ENCODE measurements at regions not wholly inside any gene's neighbourhood (a gene's known extent, or its start where the extent isn't known, plus 50 kb on each side); places are given as distances from the start of the nearest gene placed in this dataset.
"Not testable (repeated sequence)": the region's sequence is repeated elsewhere in the genome, so short reads cannot be mapped to it uniquely, and the experiment has no call there.

DNA sequence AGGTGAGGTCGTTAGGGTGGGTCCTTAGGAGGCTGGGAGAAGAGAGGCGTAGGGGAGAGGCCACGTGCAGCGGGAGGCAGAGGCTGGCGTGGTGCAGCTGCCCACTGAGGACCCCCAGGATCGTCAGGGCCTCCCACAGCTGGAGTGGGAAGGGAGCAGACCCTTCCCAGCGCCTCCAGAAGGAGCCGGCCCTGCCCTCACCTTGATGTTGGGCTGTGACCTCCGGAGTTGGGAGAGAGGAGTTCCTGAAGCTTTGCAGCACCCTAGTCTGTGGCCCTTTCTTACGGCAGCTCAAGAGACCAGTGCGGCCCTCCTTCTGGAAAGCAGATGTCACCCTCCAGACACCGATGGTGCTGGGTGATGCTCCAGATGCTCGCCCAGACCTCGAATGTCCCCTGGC is 156.5 kb upstream of the ZNF469 start:
- TF ChIP-seq, protein P1, sequence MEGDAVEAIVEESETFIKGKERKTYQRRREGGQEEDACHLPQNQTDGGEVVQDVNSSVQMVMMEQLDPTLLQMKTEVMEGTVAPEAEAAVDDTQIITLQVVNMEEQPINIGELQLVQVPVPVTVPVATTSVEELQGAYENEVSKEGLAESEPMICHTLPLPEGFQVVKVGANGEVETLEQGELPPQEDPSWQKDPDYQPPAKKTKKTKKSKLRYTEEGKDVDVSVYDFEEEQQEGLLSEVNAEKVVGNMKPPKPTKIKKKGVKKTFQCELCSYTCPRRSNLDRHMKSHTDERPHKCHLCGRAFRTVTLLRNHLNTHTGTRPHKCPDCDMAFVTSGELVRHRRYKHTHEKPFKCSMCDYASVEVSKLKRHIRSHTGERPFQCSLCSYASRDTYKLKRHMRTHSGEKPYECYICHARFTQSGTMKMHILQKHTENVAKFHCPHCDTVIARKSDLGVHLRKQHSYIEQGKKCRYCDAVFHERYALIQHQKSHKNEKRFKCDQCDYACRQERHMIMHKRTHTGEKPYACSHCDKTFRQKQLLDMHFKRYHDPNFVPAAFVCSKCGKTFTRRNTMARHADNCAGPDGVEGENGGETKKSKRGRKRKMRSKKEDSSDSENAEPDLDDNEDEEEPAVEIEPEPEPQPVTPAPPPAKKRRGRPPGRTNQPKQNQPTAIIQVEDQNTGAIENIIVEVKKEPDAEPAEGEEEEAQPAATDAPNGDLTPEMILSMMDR (conservative IDR thresholded peaks at IDR 0.05; ENCODE audit: low read depth in 2 of 2): not testable (repeated sequence)
- TF ChIP-seq, protein P2, sequence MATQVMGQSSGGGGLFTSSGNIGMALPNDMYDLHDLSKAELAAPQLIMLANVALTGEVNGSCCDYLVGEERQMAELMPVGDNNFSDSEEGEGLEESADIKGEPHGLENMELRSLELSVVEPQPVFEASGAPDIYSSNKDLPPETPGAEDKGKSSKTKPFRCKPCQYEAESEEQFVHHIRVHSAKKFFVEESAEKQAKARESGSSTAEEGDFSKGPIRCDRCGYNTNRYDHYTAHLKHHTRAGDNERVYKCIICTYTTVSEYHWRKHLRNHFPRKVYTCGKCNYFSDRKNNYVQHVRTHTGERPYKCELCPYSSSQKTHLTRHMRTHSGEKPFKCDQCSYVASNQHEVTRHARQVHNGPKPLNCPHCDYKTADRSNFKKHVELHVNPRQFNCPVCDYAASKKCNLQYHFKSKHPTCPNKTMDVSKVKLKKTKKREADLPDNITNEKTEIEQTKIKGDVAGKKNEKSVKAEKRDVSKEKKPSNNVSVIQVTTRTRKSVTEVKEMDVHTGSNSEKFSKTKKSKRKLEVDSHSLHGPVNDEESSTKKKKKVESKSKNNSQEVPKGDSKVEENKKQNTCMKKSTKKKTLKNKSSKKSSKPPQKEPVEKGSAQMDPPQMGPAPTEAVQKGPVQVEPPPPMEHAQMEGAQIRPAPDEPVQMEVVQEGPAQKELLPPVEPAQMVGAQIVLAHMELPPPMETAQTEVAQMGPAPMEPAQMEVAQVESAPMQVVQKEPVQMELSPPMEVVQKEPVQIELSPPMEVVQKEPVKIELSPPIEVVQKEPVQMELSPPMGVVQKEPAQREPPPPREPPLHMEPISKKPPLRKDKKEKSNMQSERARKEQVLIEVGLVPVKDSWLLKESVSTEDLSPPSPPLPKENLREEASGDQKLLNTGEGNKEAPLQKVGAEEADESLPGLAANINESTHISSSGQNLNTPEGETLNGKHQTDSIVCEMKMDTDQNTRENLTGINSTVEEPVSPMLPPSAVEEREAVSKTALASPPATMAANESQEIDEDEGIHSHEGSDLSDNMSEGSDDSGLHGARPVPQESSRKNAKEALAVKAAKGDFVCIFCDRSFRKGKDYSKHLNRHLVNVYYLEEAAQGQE (IDR thresholded peaks at IDR 0.05; ENCODE audit: unreplicated experiment): not testable (repeated sequence)
- not testable (repeated sequence) for TF ChIP-seq POLR2AphosphoS5 (IDR thresholded peaks at IDR 0.05; ENCODE audit: low read depth); EZH2 (IDR thresholded peaks at IDR 0.05; ENCODE audit: low read depth, unreplicated experiment); EZH2phosphoT487 (IDR thresholded peaks at IDR 0.05; ENCODE audit: unreplicated experiment); STAT1 (IDR thresholded peaks at IDR 0.05; ENCODE audit: unreplicated experiment); ZNF331 (CRISPR knock-in tag; IDR thresholded peaks at IDR 0.05; ENCODE audit: low read depth); ZNF462 (CRISPR knock-in tag; IDR thresholded peaks at IDR 0.05); ETS1 (IDR thresholded peaks at IDR 0.05)
